GM23338 (cell line): ENCODE measurements at regions not wholly inside any gene's neighbourhood (a gene's known extent, or its start where the extent isn't known, plus 50 kb on each side); places are given as distances from the start of the nearest gene placed in this dataset.

ENCODE experiments used
- ATAC-seq: fragments of 200-7000 bp; cut with Tn5 transposase; 3 replicates; pipeline ENCODE4 v1.9.1; 2020
- DNase-seq: peaks from one replicate; pipeline ENCODE4 v3.0.0-alpha.2; 2015; ENCODE audit warnings: low spot score
- H2AFZ ChIP-seq: fragments of 200-600 bp; sonication (generic); 2 replicates; pipeline ENCODE4 v1.8.0; 2016; ENCODE audit warnings: antibody characterized with exemption, mild to moderate bottlenecking, moderate library complexity
- H3F3A ChIP-seq: fragments of 200-600 bp; sonication (generic); replicated peaks from 2 replicates; pipeline ENCODE4 v1.8.0; 2017; ENCODE audit warnings: antibody characterized with exemption, mixed run types, low read depth
- H3K27ac ChIP-seq: fragments of 200-600 bp; sonication (generic); 2 replicates; pipeline ENCODE4 v1.6.1; 2016; ENCODE audit warnings: low read depth
- H3K27me3 ChIP-seq: fragments of 200-600 bp; sonication (generic); 2 replicates; pipeline ENCODE4 v1.8.0; 2016; ENCODE audit warnings: mild to moderate bottlenecking, mixed run types, moderate library complexity; ENCODE audit not compliant: insufficient read depth
- H3K36me3 ChIP-seq: fragments of 200-600 bp; sonication (generic); 2 replicates; pipeline ENCODE4 v1.8.0; 2016; ENCODE audit warnings: mild to moderate bottlenecking; ENCODE audit not compliant: insufficient read depth
- H3K4me1 ChIP-seq: fragments of 200-600 bp; sonication (generic); 2 replicates; pipeline ENCODE4 v1.8.0; 2016; ENCODE audit warnings: mild to moderate bottlenecking, moderate library complexity; ENCODE audit not compliant: insufficient read depth
- H3K4me2 ChIP-seq: fragments of 200-600 bp; sonication (generic); 2 replicates; pipeline ENCODE4 v1.7.1; 2017; ENCODE audit warnings: mixed run types
- H3K4me3 ChIP-seq: fragments of 200-600 bp; sonication (generic); 2 replicates; pipeline ENCODE4 v1.6.1; 2016; ENCODE audit warnings: mixed run types
- H3K79me2 ChIP-seq: fragments of 200-600 bp; sonication (generic); replicated peaks from 2 replicates; pipeline ENCODE4 v1.8.0; 2017; ENCODE audit warnings: mild to moderate bottlenecking; ENCODE audit not compliant: insufficient read depth
- H3K9me2 ChIP-seq: fragments of 200-600 bp; sonication (generic); 2 replicates; pipeline ENCODE4 v1.8.0; 2017; ENCODE audit not compliant: insufficient read depth
- H4K20me1 ChIP-seq: fragments of 200-600 bp; sonication (generic); replicated peaks from 2 replicates; pipeline ENCODE4 v1.8.0; 2017; ENCODE audit warnings: mild to moderate bottlenecking; ENCODE audit not compliant: insufficient read depth
- H3K27ac Mint-ChIP-seq: 2 replicates; pipeline ENCODE4 v1.8.0; 2020; ENCODE audit warnings: inconsistent platforms, mild to moderate bottlenecking, moderate library complexity, mixed read lengths
- H3K27me3 Mint-ChIP-seq: 3 replicates; pipeline ENCODE4 v1.8.0; 2022; ENCODE audit warnings: low read depth, mild to moderate bottlenecking, moderate library complexity, mixed read lengths, inconsistent platforms; ENCODE audit not compliant: insufficient read depth, poor library complexity
- H3K36me3 Mint-ChIP-seq: 3 replicates; pipeline ENCODE4 v1.8.0; 2021; ENCODE audit warnings: low read depth, mild to moderate bottlenecking, inconsistent platforms, moderate library complexity, mixed read lengths
- H3K4me1 Mint-ChIP-seq: 3 replicates; pipeline ENCODE4 v1.8.0; 2020; ENCODE audit warnings: mild to moderate bottlenecking, inconsistent platforms, mixed read lengths
- H3K4me3 Mint-ChIP-seq: 3 replicates; pipeline ENCODE4 v1.8.0; 2021; ENCODE audit warnings: moderate library complexity, mild to moderate bottlenecking, inconsistent platforms, mixed read lengths
- H3K9me3 Mint-ChIP-seq: 3 replicates; pipeline ENCODE4 v1.8.0; 2020; ENCODE audit warnings: moderate library complexity, mild to moderate bottlenecking, inconsistent platforms, mixed read lengths
- EZH2 ChIP-seq: fragments of 200-600 bp; sonication (generic); IDR thresholded peaks from one replicate; pipeline ENCODE4 v1.8.0; 2017; ENCODE audit warnings: antibody characterized with exemption, mild to moderate bottlenecking, low read depth; ENCODE audit not compliant: unreplicated experiment
- EZH2phosphoT487 ChIP-seq: fragments of 200-600 bp; sonication (generic); IDR thresholded peaks from one replicate; pipeline ENCODE4 v1.8.1; 2018; ENCODE audit warnings: antibody characterized with exemption; ENCODE audit not compliant: unreplicated experiment
- JUNB ChIP-seq: IDR thresholded peaks from one replicate; pipeline ENCODE4 v1.6.1; 2016; ENCODE audit warnings: antibody characterized with exemption; ENCODE audit not compliant: unreplicated experiment
- NANOG ChIP-seq: IDR thresholded peaks from 2 replicates; pipeline ENCODE4 v1.6.1; 2016; ENCODE audit warnings: antibody characterized with exemption, borderline replicate concordance
- POLR2AphosphoS5 ChIP-seq: IDR thresholded peaks from 2 replicates; pipeline ENCODE4 v1.6.1; 2016; ENCODE audit warnings: antibody characterized with exemption, low read depth
- STAT1 ChIP-seq: IDR thresholded peaks from one replicate; pipeline ENCODE4 v1.6.1; 2016; ENCODE audit warnings: antibody characterized with exemption; ENCODE audit not compliant: unreplicated experiment
- ZNF114 ChIP-seq: fragments of 250-450 bp; sonication (Bioruptor Pico); IDR thresholded peaks from 2 replicates; pipeline ENCODE4 v1.5.0; 2020; ENCODE audit warnings: mild to moderate bottlenecking, moderate library complexity
- ZNF331 ChIP-seq: fragments of 250-450 bp; sonication (Bioruptor Pico); IDR thresholded peaks from 2 replicates; pipeline ENCODE4 v1.5.0; 2020; ENCODE audit warnings: low read depth, mild to moderate bottlenecking, moderate library complexity
- TF ChIP-seq, protein P1 (sequence below): IDR thresholded peaks from one replicate; pipeline ENCODE4 v1.6.1; 2018; ENCODE audit warnings: antibody characterized with exemption; ENCODE audit not compliant: unreplicated experiment
- TF ChIP-seq, protein P2 (sequence below): IDR thresholded peaks from 2 replicates; pipeline ENCODE4 v1.6.1; 2016; ENCODE audit warnings: antibody characterized with exemption
- TF ChIP-seq, protein P3 (sequence below), 2 experiments: fragments of 200-600 bp in 1 of 2; sonication (generic) in 1 of 2; conservative IDR thresholded peaks; 2 replicates each; pipeline versions ENCODE4 v1.5.1 to v1.6.1; 2016 to 2017; ENCODE audit warnings: antibody characterized with exemption in 2 of 2, low read depth in 2 of 2, mild to moderate bottlenecking in 2 of 2, moderate library complexity in 1 of 2

DNA sequence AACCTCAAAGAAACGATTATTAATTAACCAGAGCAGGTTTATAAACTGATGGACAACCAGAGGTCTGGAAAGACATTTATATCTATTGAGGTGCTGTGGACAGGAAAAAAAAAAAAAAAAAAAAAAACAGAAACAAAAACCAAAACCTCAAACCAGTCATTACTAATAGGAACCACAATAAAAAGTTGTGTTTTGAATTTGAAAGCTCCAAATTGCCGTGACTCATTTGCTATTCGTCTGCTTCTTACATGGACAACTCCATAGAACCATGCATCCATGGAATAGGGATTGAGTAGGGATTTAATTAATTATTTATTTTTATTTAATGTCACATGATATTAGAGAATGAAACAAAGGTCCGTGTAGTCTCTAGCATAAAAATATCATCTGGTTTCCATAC is 134.1 kb upstream of the SSTR1 start:
- Histone ChIP-seq H3K9me2 (peaks cover 4% of the 10 kb centered on the region; the same call in 1 of the 2 replicates), H3K4me2 (no peak overlapping the region), H3K4me3 (no peak overlapping the region), H3F3A (no peaks in the 10 kb centered on the region), H3K4me1 (no peaks in the 10 kb centered on the region), H3K36me3 (no peaks in the 10 kb centered on the region; the same call in 1 of the 2 replicates), H3K27me3 (no peaks in the 10 kb centered on the region), H3K27ac (no peak overlapping the region), H2AFZ (no peak overlapping the region), H3K79me2 (no peaks in the 10 kb centered on the region), H4K20me1 (no peaks in the 10 kb centered on the region)
- no peaks in the 10 kb centered on the region for H3K27me3 Mint-ChIP-seq
- peaks cover 8% of the 10 kb centered on the region for H3K4me1 Mint-ChIP-seq
- H3K27ac Mint-ChIP-seq, result no peak overlapping the region
- ATAC-seq (no peak), DNase-seq (no peak)
- H3K36me3 Mint-ChIP-seq, result peaks cover 5% of the 10 kb centered on the region; the same call in 1 of the 3 replicates
- no peak overlapping the region for H3K4me3 Mint-ChIP-seq
- H3K9me3 Mint-ChIP-seq, result peaks cover 5% of the 10 kb centered on the region; the same call in 2 of the 3 replicates
- TF ChIP-seq, protein P1, sequence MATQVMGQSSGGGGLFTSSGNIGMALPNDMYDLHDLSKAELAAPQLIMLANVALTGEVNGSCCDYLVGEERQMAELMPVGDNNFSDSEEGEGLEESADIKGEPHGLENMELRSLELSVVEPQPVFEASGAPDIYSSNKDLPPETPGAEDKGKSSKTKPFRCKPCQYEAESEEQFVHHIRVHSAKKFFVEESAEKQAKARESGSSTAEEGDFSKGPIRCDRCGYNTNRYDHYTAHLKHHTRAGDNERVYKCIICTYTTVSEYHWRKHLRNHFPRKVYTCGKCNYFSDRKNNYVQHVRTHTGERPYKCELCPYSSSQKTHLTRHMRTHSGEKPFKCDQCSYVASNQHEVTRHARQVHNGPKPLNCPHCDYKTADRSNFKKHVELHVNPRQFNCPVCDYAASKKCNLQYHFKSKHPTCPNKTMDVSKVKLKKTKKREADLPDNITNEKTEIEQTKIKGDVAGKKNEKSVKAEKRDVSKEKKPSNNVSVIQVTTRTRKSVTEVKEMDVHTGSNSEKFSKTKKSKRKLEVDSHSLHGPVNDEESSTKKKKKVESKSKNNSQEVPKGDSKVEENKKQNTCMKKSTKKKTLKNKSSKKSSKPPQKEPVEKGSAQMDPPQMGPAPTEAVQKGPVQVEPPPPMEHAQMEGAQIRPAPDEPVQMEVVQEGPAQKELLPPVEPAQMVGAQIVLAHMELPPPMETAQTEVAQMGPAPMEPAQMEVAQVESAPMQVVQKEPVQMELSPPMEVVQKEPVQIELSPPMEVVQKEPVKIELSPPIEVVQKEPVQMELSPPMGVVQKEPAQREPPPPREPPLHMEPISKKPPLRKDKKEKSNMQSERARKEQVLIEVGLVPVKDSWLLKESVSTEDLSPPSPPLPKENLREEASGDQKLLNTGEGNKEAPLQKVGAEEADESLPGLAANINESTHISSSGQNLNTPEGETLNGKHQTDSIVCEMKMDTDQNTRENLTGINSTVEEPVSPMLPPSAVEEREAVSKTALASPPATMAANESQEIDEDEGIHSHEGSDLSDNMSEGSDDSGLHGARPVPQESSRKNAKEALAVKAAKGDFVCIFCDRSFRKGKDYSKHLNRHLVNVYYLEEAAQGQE, result no peak
- TF ChIP-seq, protein P2, sequence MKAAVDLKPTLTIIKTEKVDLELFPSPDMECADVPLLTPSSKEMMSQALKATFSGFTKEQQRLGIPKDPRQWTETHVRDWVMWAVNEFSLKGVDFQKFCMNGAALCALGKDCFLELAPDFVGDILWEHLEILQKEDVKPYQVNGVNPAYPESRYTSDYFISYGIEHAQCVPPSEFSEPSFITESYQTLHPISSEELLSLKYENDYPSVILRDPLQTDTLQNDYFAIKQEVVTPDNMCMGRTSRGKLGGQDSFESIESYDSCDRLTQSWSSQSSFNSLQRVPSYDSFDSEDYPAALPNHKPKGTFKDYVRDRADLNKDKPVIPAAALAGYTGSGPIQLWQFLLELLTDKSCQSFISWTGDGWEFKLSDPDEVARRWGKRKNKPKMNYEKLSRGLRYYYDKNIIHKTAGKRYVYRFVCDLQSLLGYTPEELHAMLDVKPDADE, result no peak
- TF ChIP-seq STAT1, result no peak
- TF ChIP-seq, protein P3, sequence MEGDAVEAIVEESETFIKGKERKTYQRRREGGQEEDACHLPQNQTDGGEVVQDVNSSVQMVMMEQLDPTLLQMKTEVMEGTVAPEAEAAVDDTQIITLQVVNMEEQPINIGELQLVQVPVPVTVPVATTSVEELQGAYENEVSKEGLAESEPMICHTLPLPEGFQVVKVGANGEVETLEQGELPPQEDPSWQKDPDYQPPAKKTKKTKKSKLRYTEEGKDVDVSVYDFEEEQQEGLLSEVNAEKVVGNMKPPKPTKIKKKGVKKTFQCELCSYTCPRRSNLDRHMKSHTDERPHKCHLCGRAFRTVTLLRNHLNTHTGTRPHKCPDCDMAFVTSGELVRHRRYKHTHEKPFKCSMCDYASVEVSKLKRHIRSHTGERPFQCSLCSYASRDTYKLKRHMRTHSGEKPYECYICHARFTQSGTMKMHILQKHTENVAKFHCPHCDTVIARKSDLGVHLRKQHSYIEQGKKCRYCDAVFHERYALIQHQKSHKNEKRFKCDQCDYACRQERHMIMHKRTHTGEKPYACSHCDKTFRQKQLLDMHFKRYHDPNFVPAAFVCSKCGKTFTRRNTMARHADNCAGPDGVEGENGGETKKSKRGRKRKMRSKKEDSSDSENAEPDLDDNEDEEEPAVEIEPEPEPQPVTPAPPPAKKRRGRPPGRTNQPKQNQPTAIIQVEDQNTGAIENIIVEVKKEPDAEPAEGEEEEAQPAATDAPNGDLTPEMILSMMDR (conservative IDR thresholded peaks at IDR 0.05; ENCODE audit: low read depth in 2 of 2), result no peak
- no peak for TF ChIP-seq POLR2AphosphoS5
- TF ChIP-seq ZNF331 (CRISPR knock-in tag), result no peak
- TF ChIP-seq ZNF114 (CRISPR knock-in tag), result no peak
- TF ChIP-seq EZH2phosphoT487, result no peak
- no peak for TF ChIP-seq JUNB
- no peak for TF ChIP-seq EZH2
- no peak for TF ChIP-seq NANOG
